Stimulated activated CD4-positive, alpha-beta T cell treated with anti-CD3 and anti-CD28 coated beads, Interleukin-2, amount 100 ng/mL, for 24 hours (primary cell): ENCODE measurements at regions not wholly inside any gene's neighbourhood (a gene's known extent, or its start where the extent isn't known, plus 50 kb on each side); places are given as distances from the start of the nearest gene placed in this dataset.

Experiments
- DNase-seq, 2 donors: peaks; one replicate each; pipeline ENCODE4 v3.0.0-alpha.2; 2020

DNA sequence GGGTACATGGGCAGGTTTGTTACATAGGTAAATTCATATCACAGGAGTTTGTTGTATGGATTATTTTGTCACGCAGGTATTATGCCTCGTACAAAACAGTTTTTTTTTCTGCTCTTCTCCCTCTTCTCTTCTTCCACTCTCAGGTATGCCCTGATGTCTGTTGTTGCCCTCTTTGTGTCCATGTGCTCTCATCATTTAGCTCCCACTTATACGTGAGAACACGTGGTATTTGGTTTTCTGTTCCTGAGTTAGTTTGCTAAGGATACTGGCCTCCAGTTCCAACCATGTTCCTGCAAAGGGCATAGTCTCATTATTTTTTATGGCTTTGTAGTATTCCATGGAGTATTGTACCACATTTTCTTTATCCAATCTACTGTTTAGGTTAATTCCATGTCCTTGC is 65.7 kb downstream of the UNC5CL start:
- no peak for DNase-seq

DNA sequence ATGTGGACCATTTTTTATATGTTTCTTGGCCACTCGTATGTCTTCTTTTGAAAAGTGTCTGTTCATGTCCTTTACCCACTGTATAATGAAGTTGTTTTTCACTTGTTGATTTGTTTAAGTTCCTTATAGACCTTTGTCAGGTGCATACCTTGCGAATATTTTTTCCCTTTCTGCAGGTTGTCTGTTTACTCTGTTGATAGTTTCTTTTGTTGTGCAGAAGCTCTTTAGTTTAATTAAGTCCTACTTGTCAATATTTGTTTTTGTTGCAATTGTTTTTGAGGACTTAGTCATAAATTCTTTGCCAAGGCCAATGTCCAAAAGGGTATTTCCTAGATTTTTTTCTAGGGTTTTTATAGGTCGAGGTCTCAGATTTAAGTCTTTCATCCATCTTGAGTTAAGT is 66.2 kb downstream of the UNC5CL start:
- no peak for DNase-seq

- DNase-seq, result no peak
Measured at GRCh38 chr6:40972190-40972589, 66.8 kb downstream of the UNC5CL start.

DNA sequence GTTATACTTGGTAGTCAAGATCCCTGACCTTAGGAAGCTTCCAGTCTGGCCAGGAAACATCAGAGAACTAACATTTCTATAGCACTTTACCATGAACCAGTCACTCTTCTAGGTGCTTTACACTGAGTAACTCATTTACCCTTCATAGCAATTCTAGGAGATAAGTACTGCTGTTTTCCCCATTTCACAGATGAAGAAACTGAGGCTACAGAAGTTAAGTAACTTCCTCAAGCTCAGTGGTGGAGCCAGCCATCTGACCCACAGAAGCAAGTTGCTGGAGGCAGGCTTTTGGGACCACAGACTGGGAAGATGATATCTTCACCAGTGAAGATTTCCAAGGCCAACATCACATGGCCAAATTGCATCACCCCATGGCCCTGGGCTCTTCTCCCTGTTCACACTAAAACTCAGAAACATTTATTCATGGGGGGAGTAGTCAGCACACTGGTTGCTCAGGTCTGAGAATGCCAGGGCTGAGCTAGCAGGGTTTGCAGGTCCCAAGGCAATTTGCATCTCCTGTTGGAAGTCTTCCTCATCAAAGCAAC is 70.3 kb downstream of the UNC5CL start:
- no peak for DNase-seq

DNA sequence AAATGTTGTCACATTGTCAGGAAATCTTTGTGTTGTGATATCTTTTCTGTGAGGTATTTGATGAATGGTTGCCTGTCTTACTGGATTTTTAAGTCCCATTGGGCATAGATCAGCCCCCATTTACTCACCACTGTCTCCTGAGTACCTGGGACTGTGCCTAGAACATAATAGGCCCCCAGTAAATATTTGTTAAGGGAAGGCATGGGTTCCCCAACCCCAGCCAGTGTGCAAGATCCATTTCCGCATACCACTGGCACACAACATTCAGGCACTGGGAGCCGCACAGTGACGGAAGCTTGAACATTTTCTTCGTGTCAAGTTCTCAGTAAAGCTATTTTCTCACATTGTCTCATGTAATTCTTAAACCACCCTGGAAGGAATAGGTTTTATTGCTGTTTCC is 72.2 kb downstream of the UNC5CL start:
- no peak for DNase-seq

- no peak for DNase-seq
Measured at GRCh38 chr6:40965046-40965445, 74.0 kb downstream of the UNC5CL start.

GRCh38 chr6:40963019-40963418 is 76.0 kb downstream of the UNC5CL start:
- no peak for DNase-seq

GRCh38 chr6:40962241-40962640 is 76.8 kb downstream of the UNC5CL start:
- DNase-seq, result peak in 1 of 2 donors; percentile 4

- no peak for DNase-seq
Measured at GRCh38 chr6:40961831-40962230, 77.2 kb downstream of the UNC5CL start.

GRCh38 chr6:40960742-40961430 is 78.1 kb downstream of the UNC5CL start:
- no peak for DNase-seq

DNA sequence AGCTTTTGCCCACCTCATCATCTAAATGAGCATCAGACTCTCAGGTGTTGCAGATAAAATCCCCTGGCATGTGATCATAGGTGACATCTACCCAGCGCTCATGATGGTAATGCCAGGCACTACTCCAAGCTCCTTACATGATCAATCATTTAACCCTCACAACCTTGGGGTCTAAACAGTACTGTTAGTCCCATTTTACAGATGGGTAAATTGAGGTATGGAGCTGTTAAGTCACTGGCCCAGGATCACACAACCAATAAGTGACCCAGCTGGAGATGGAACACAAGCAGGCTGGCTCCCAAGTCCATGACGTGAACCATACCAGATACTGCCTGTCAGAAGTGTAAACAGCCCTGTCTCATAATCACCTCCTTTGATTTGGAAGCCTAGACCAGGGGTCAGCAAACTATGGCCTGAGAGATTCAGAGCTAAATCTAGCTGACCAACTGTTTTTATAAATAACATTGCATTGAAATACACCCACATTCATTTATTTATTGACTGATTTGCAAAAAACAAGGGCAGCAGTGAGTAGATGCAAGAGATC is 79.2 kb downstream of the UNC5CL start:
- no peak for DNase-seq

GRCh38 chr6:40958738-40959137 is 80.3 kb downstream of the UNC5CL start:
- DNase-seq, result no peak

DNA sequence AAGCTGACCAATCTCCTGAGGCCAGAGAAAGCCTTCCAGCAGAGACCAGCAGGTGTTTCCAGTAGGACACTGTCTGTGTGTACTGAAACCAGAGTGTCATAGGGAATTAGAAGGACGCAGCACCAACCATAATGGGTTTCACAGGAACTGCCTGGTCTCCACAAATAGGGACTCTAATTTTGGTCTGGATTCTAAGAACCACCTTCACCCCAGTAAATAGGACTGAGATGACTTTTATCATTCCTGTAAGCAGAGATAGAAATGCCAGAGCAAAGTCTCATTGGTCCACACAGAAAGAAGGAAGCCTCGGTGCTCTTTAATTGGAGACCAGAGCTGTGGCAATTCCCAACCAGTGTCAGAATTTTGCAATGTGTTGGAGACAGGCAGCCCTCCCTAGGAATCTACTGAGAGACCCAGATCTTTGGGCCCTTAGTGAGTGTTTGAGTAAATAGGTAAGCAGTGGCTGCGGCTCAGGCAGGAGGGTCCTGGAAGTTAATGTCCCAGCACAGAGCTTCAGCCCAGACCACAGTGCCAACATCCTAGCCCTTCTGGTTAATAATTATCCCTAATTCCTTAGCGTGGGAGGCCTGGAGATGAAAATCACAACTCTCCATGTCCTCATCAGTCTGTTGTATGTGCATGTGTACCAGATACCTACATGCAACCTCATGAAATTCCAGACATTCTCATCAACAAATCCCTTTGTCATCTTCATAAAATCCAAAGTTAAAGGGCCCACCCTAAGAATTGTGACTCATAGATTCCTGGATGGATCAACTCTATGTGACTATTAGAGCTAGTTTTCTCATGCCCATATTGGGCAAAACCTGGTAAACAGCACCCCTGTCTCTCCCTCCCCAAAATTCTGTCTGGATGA is 81.2 kb downstream of the UNC5CL start:
- no peak for DNase-seq

- DNase-seq, result no peak
Measured at GRCh38 chr6:40956936-40957335, 82.1 kb downstream of the UNC5CL start.

GRCh38 chr6:40955178-40955545 is 83.9 kb downstream of the UNC5CL start:
- no peak for DNase-seq

DNA sequence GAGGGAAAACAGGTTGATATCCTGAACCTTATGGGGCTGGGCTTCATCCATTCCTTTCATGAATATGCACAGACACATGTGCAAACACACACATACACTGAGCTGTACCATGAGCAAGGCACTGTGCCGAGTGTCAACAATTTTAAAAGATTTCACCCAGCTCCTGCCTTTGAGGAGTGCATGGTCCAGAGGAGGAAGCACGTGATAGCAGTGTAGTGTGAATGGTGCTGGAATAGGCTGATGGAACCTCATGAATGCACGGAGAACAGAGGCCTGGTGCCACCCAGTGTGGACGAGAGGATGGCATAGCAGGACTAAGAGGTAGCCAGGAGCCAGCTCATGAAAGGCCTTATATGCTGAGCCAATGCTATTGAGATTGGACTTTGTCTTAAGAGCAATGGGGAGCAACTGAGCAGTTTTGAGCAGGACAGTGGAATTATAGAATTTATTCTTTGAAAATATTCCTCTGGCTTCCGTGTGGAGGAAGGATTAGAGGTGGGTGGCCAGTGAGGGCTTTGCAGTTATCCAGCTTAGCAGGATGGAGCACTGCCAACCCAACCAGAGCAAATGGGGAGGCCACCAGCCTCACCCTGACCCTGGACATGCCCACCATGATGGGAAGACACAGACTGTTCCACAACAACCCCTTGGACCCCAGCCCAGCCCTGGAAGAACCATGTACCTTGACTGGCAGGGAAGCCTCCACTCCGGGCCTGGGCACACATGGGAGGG is 84.4 kb downstream of the UNC5CL start:
- no peak for DNase-seq

DNA sequence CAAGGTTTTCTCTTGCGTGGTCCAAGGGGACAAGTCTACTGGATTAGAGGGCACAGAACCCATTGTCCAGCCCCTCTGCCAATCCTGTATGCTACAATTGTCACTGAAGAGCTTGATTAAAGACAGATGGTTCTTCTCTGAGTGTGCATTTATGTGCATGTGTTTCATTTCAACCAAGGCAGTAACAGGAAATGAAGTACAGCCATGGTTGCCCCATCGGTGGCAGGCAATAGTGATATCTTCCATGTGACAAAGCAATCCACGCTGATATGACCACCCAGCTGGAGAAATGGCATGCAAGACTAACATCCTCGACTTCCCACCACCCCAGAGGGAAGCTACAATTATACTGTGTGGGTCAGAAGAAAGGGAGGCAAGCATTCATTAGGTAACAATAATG is 85.5 kb downstream of the UNC5CL start:
- no peak for DNase-seq

- no peak for DNase-seq
Measured at GRCh38 chr6:40950986-40951698, 87.9 kb downstream of the UNC5CL start.

DNA sequence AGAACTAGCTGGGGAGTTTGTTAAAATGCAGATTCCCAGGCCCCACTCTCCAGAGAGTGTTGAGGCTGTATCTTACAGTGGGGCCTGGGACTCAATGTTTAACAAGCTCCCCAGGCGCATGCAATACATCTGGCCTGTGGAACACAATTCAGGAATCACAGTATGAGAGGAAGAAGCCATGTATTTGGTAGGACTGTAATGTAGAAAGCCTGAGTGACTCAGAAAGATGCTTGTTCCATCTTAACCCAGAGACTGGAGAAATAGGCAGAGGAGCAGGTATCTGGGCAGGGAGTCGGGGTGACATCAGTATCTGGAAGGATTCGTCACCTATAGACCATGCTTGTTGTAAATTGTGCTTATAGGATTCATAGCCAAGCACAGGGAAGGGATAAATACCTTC is 90.5 kb downstream of the UNC5CL start:
- DNase-seq, result no peak

DNA sequence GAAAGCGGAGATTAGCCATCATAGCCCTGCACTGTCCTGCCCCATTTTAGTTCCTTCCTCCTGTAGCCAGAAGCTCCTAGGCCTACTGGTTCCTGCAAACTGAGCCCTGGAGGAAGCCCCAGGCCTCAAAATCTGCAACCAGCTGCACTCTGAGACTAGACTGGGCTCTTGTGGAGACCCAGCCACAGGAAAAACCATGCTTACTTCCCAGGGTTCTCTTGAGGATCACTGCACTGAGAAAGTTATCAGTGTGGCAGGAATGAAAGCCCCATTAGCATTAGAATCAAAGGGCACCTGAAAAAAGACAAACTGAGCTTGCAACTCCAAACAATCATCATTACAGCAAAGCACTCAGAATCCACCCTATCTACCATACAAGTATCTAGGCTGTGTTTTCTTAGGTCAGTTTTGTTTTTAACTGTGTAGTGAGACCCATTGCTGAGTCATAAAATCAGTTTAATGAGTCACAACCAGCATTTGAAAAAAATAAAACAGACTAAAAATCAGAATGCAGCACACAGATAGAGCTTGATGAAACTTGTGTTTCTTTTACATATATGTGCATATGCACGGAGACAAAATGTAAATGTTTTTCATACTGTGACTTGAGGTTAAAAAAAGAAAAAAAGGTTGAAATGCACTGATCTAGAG is 91.0 kb downstream of the UNC5CL start:
- DNase-seq, result no peak

DNA sequence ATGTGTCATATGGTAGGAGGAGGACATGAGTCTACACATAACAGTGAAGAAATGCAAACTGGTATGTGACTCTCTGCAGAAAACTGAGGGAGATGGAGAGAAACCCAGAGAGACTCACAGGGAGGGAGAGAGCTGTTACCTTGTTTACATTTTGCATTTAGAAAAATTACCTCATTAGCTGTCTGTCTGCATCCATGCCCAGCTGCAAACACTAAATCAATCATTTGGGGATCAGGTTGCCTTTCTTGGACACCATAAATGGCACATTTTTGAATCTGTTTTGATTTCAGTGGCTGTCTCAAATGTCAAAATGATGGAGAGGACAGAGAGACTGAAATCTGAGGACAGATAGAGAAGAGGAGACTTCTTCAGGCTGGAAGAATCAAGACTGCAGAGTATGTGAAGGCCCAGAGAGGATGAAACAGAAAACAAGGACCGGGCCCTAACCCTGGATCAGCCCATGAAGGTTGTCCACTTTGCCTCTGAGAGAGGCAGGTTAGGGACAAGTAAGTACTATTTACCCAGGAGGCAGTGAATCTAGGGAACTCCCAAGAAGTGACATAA is 92.2 kb downstream of the UNC5CL start:
- no peak for DNase-seq

DNA sequence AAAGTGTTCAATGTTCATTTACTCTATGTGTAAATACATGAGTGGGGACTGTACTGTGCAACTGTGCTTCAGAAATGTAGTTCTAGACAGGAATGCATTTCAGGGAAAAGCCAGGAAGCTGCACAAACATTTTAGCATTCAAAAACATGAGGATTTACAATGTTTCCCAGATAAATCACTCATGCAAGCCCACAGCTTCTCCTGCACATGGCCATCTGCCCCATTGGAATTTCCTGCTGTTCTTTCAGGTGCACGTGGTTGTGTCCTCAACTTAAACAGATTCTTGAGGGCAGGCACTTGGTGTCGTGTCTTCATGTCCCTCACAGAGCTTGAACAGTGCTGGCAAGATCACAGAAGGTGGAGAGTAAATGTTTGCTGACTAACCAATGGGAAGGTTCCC is 101.5 kb downstream of the UNC5CL start:
- no peak for DNase-seq
